Central memory CD8-positive, alpha-beta T cell (primary cell): ENCODE measurements at regions not wholly inside any gene's neighbourhood (a gene's known extent, or its start where the extent isn't known, plus 50 kb on each side); places are given as distances from the start of the nearest gene placed in this dataset.
A peak's percentile ranks its signal among the peaks of the same experiment; 100 is the strongest.
"Not testable (repeated sequence)": the region's sequence is repeated elsewhere in the genome, so short reads cannot be mapped to it uniquely, and the experiment has no call there.

Source experiments
- ATAC-seq: fragments of 150-1000 bp; cut with Tn5 transposase; replicated peaks from 2 replicates; pipeline ENCODE4 v1.10.0; 2022; ENCODE audit warnings: mild to moderate bottlenecking, moderate FRiP score, moderate number of reproducible peaks; ENCODE audit not compliant: poor library complexity, severe bottlenecking; ENCODE audit errors: extremely low read depth
- DNase-seq, 2 donors: peaks; one replicate each; pipeline ENCODE4 v3.0.0; 2021; ENCODE audit warnings: low spot score in 2 of 2
- H3K27ac Mint-ChIP-seq: one replicate; pipeline ENCODE4 v1.8.0; 2022; ENCODE audit warnings: low read depth, mild to moderate bottlenecking, moderate library complexity, mixed read lengths
- H3K27me3 Mint-ChIP-seq: one replicate; pipeline ENCODE4 v1.8.0; 2022; ENCODE audit warnings: mixed read lengths
- H3K36me3 Mint-ChIP-seq: one replicate; pipeline ENCODE4 v1.8.0; 2022; ENCODE audit warnings: mild to moderate bottlenecking, moderate library complexity, mixed read lengths; ENCODE audit not compliant: insufficient read depth
- H3K4me1 Mint-ChIP-seq: one replicate; pipeline ENCODE4 v1.8.0; 2022; ENCODE audit warnings: mixed read lengths
- H3K4me3 Mint-ChIP-seq: one replicate; pipeline ENCODE4 v1.8.0; 2022; ENCODE audit warnings: mild to moderate bottlenecking, moderate library complexity, mixed read lengths
- H3K9me3 Mint-ChIP-seq: one replicate; pipeline ENCODE4 v1.8.0; 2022; ENCODE audit warnings: mixed read lengths

GRCh38 chr3:177491296-177492032, 294.2 kb upstream of the TBL1XR1 start:
- Mint-ChIP-seq H3K36me3 (no peaks in the 10 kb centered on the region), H3K27ac (peak overlapping the region; percentile 8), H3K4me1 (peaks cover 11% of the 10 kb centered on the region), H3K27me3 (no peaks in the 10 kb centered on the region), H3K9me3 (no peaks in the 10 kb centered on the region), H3K4me3 (no peak overlapping the region)
- ATAC-seq (no peak), DNase-seq (no peak)

DNA sequence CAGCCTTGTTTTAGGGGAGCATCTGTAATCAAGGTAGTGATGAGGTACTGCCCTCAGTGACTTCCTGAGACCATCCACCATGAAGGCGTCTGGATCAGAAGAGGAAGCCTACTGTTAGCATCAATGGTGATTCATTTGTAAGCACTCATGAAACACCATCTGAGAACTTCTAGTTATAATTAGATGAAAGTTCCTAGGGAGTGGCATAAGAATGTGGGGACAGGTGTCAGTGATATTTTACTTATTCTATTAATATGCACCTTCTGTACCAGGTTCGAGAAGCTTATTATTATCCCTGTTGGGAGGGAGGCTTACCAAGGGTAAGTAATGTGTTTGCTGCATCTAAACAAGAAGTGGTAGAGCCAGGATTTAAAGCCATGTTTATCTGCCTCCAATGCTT, 295.8 kb upstream of the TBL1XR1 start:
- no peak for DNase-seq
- no peak for ATAC-seq
- no peak overlapping the region for H3K27ac Mint-ChIP-seq
- H3K27me3 Mint-ChIP-seq = no peaks in the 10 kb centered on the region
- no peak overlapping the region for H3K4me3 Mint-ChIP-seq
- no peaks in the 10 kb centered on the region for H3K36me3 Mint-ChIP-seq
- H3K4me1 Mint-ChIP-seq = peaks cover 11% of the 10 kb centered on the region
- no peaks in the 10 kb centered on the region for H3K9me3 Mint-ChIP-seq

DNA sequence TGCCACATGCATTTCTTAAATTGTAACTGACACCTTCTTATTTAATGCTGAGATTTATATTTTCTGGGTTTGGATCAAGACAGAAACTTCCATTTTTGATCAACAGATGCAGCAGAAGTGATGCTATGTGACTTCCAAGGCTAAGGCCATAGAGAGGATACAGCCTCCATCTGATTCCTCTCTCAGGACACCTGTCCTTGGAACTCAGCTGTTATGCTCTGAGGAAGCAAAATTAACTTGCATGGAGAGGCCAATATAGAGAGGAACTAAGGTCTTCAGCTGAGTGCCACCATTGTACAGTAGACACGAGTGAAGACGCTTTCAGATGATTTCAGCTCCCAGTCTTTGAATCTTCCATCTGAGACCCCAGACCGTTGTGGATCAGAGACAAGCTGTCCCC, 296.9 kb upstream of the TBL1XR1 start:
- Mint-ChIP-seq H3K36me3 (no peaks in the 10 kb centered on the region), H3K27ac (no peak overlapping the region), H3K4me1 (peaks cover 5% of the 10 kb centered on the region), H3K9me3 (no peaks in the 10 kb centered on the region), H3K4me3 (no peak overlapping the region), H3K27me3 (no peaks in the 10 kb centered on the region)
- no peak for ATAC-seq
- no peak for DNase-seq

GRCh38 chr3:177495566-177495965, 298.3 kb upstream of the TBL1XR1 start:
- no peak for DNase-seq
- H3K4me1 Mint-ChIP-seq = no peaks in the 10 kb centered on the region
- H3K27ac Mint-ChIP-seq = no peak overlapping the region
- H3K36me3 Mint-ChIP-seq = no peaks in the 10 kb centered on the region
- H3K4me3 Mint-ChIP-seq = no peak overlapping the region
- no peak for ATAC-seq
- no peaks in the 10 kb centered on the region for H3K9me3 Mint-ChIP-seq
- H3K27me3 Mint-ChIP-seq = no peaks in the 10 kb centered on the region

- H3K27ac Mint-ChIP-seq = no peak overlapping the region
- H3K27me3 Mint-ChIP-seq = no peaks in the 10 kb centered on the region
- no peaks in the 10 kb centered on the region for H3K9me3 Mint-ChIP-seq
- H3K4me3 Mint-ChIP-seq = no peak overlapping the region
- ATAC-seq (no peak), DNase-seq (no peak)
- H3K36me3 Mint-ChIP-seq = no peaks in the 10 kb centered on the region
- H3K4me1 Mint-ChIP-seq = no peaks in the 10 kb centered on the region
Measured at GRCh38 chr3:177498037-177498857, 301.0 kb upstream of the TBL1XR1 start.

DNA sequence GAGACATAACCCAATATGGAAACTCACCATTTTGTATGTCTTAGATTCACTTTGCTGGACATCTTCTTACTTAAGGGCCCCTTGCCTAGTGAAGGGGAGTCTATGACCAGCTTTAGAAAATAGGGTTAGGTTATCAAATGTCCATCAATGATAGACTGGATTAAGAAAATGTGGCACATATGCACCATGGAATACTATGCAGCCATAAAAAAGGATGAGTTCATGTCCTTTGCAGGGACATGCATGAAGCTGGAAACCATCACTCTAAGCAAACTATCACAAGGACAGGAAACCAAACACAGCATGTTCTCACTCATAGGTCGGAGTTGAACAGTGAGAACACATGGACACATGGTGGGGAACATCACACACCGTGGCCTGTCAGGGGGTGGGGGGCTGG, 301.8 kb upstream of the TBL1XR1 start:
- not testable (repeated sequence) for H3K27me3 Mint-ChIP-seq, H3K27ac Mint-ChIP-seq, H3K4me3 Mint-ChIP-seq, DNase-seq, ATAC-seq, H3K4me1 Mint-ChIP-seq, H3K36me3 Mint-ChIP-seq, H3K9me3 Mint-ChIP-seq

DNA sequence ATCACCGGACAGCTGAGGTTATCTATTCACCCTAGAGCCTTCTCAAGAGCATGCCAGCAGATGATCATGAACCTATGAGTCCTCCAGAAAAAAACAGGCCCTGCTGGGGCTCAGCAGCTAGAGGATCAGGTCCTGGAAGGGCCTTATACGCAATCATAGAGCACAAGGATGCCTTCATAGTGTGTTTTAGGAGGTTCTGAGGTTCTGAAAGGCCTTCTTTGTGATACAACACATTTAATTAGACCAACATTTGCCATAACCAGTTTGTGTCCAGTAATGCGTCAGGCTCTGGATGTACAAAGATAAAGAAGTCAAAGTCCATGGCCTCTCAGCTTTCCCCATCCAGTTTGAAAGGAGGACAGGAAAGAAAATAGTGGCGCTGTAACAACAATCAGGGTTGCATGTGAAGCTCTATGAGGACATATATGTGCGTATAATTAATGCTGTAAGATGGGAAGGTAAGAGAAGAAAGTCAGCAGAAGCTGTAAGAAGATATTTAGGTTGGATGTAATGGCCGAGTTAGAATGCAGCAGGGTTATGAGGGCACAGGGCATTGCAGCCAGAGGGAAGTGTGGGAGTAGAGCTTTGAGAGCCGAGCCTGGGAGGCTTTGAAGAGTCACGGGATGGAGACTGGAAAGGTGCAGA, 302.6 kb upstream of the TBL1XR1 start:
- no peak overlapping the region for H3K4me3 Mint-ChIP-seq
- no peaks in the 10 kb centered on the region for H3K27me3 Mint-ChIP-seq

DNA sequence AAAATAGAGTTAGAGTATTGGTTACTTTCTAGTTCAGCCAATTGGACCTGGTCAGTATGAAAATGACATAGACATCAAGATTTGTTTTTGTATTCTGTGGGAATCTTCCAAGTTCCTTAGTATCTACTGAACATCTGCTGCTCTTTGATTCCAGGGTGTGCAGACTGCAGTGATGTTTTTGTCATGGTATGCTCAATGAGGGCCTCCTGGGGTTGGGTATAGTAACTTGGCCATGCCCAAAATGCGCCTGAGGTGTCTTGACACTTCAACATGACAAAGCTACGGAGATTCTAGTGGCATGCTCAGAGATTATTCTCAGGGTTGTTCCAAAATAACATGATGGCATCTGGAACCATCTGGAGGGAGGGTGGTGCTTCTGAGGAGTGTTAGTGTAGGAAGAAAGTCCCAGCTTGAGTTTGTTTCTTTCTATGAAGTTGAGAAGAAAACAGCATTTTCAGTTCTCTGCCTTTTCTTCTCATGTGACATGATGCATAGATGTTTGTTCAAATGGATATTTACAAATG, 313.5 kb upstream of the TBL1XR1 start:
- ATAC-seq = no peak
- H3K4me1 Mint-ChIP-seq = no peaks in the 10 kb centered on the region
- no peaks in the 10 kb centered on the region for H3K9me3 Mint-ChIP-seq
- H3K36me3 Mint-ChIP-seq = no peaks in the 10 kb centered on the region
- no peaks in the 10 kb centered on the region for H3K27me3 Mint-ChIP-seq
- no peak overlapping the region for H3K27ac Mint-ChIP-seq
- no peak overlapping the region for H3K4me3 Mint-ChIP-seq
- DNase-seq = no peak

More for the DNA sequence above, 302.6 kb upstream of the TBL1XR1 start:
- no peak for ATAC-seq
- Mint-ChIP-seq H3K9me3 (no peaks in the 10 kb centered on the region), H3K27ac (no peak overlapping the region), H3K4me1 (no peaks in the 10 kb centered on the region), H3K36me3 (no peaks in the 10 kb centered on the region)
- no peak for DNase-seq

DNA sequence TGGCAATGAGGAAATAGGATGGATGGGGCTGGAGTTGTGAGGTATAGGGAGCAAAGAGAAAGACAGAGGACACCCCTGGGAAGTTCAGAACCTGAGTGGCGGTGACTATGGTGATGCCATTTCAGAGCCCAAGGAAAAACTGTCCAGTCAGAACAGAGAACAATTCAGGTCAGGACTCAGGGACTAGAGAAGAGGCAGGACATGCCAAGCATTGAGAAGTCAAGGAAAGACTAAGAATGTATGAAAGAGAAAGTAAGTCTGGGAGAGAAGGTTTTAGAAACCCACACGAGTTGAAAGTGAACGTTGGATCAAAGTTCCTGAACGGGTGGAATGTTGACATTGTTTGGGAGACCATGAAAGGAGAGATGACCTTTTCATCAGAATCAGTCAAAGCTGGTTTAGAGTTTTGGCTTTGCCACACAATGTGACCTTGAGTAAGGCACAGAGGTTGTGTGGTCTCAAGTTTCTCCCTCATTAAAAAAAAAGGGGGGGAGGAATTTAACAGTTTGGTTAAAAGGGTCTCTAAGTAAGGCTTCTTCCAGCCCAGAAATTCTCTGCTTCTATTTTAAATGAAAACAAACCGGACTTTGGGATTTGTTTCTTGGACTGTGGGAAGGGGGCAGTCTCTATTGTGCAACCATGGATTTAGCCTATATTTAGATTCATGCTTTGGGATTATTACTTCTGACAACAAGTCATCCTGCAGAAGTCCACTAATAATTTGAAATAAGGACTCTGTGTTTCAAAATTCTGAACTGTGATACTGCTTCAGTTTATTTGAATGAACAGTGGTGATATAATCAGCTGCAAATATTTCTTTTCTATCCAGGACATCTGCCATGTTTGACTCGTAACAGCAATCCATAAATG, 315.9 kb upstream of the TBL1XR1 start:
- no peak for DNase-seq
- Mint-ChIP-seq H3K9me3 (no peaks in the 10 kb centered on the region), H3K4me3 (no peak overlapping the region), H3K36me3 (no peaks in the 10 kb centered on the region), H3K4me1 (no peaks in the 10 kb centered on the region), H3K27me3 (no peaks in the 10 kb centered on the region), H3K27ac (no peak overlapping the region)
- ATAC-seq = no peak

DNA sequence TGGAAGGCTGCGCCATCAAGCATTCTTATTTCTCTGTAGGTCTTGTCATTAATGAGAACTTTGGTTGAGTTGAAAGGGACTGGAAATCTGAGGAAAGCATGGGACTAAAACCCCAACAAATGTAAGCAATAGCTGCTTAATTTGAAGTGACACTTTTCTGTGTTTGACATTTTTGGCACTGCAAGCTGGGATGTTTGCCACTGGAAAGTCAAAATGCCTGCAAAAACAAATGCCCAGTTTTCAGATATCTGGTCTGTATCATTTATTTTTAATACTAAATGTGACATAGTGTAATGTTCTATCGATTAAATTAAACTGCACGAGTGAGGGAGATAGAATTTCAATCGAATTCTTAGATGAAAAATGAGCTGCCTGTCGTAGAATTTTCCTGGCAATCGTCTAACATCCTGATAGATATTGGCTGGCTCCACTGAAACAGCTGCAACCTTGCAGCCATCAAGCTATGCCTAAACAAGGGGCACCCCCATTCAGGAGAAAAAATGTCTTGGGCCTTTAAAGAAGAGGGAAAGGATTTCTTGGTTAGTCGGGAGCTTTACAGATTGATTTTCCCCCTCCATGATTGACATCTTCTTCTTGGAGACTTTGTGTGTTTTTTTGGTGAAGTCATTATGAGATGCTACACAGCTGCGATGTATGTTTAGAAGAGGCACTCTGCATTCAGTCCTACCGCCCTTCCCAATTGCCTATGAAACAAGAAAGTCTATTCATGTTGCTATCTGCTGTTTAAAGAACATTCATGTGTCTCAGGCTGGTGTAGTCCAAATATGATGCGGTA, 316.7 kb upstream of the TBL1XR1 start:
- no peak for ATAC-seq

DNA sequence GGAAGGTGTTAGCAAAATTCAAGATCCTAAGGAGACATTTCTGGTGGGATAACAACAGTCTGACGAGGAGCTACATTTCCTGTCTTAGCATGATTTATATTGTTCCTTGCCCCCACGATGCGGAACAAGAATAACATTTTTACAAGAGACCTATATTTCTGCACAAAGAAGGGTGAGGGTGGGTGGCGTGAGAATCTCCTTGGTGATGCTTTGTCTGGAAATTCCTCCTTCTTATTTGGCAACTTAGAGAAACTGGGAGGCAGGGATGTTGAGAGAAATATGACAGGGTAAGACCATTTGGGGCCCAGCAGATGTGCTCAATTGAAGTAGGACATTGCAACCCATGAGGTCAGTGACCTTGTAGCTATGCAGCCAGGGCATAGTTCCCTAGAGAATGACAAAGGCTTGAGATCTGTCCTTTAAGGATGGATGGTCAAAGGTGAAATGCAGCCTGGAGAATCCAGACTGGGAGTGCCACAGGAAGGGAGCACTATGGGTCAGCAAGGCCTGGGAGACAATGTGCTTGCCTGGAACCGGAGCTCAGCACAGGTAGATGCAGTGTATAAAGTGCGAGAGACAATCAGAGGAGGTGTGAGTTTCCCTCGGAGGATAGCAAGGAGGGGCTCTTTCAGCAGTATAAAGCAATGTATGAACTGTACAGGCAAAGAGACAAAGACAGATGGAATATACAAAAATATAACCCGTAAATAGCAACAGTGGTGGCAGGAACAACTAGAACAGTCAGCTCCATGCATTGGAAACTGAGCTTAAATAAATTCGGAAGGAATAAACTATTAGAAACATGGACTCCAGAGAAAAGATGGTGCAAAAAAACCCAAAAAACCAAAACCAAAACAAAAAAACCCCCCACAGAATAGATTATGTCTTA, 317.6 kb upstream of the TBL1XR1 start:
- no peak for DNase-seq
- Mint-ChIP-seq H3K4me1 (no peaks in the 10 kb centered on the region), H3K36me3 (no peaks in the 10 kb centered on the region), H3K9me3 (no peaks in the 10 kb centered on the region), H3K27ac (no peak overlapping the region), H3K4me3 (no peak overlapping the region), H3K27me3 (no peaks in the 10 kb centered on the region)
- no peak for ATAC-seq

More for the DNA sequence above, 316.7 kb upstream of the TBL1XR1 start:
- Mint-ChIP-seq H3K4me1 (no peaks in the 10 kb centered on the region), H3K27ac (no peak overlapping the region), H3K9me3 (no peaks in the 10 kb centered on the region), H3K27me3 (no peaks in the 10 kb centered on the region), H3K4me3 (no peak overlapping the region), H3K36me3 (no peaks in the 10 kb centered on the region)
- DNase-seq = no peak
